ENCODE measurements at regions not wholly inside any gene's neighbourhood (a gene's known extent, or its start where the extent isn't known, plus 50 kb on each side); places are given as distances from the start of the nearest gene placed in this dataset.

DNA sequence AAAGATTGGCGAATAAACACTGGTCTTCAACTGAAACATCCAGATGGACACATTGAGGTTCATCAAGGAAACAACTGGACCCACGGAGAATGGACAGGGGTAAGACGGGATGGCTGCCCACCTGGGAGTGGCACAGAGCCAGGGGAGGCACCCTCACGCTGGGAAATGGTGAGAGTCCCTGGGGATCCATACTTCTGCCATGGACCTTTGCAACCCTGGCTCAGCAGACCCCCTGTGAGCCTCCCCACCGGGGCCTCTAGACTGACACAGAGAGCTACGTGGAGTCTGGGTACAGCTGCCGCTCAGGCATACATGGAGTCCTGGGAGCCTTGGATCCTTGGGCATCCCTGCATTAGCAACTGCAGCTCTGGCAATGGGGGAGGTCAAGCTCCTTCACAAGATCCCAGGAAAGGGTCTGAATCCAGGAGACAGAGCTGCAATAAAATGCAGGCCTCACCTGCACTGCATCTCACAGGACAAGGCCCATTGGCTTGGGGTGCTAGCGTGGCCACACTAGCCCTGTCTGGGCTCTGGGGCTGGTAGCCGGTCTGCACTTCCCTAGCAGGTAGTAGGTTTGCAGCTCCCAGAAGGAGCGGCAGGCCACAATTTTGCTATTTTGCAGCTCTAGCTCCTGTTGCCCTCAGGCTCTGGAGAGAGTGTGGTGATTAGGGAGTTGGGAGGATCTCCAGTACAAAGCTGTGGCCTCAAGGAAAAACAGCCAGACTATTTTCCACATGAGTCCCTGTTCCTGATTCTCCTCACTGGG, 496.4 kb upstream of the LRRC4C start:
- H3K9ac ChIP-seq (ENCODE audit: low read length) = no peak overlapping the region
- no peak overlapping the region for H3K56ac ChIP-seq (ENCODE audit: low read length)
- no peak overlapping the region for H2BK120ac ChIP-seq (ENCODE audit: low read depth, low read length)
- H3K4me2 ChIP-seq (ENCODE audit: low read length) = no peak overlapping the region
- H2AK5ac ChIP-seq (ENCODE audit: low read length) = no peak overlapping the region
- no peak overlapping the region for H2BK15ac ChIP-seq (replicated peaks; ENCODE audit: low read depth)
- H3K27ac ChIP-seq (ENCODE audit: low read depth, low read length) = no peak overlapping the region
- H3K4ac ChIP-seq (ENCODE audit: low read depth, low read length) = no peak overlapping the region
- DNase-seq = no peak
- no peak overlapping the region for H2BK5ac ChIP-seq (ENCODE audit: low read length)
- no peaks in the 10 kb centered on the region for H3K79me1 ChIP-seq (ENCODE audit: low read length)
- no CpG with 5 or more reads among the region's 10 CpGs for WGBS (ENCODE audit: extremely low coverage, insufficient coverage, low lambda C conversion rate)
- H4K8ac ChIP-seq (ENCODE audit: low read depth, low read length) = no peak overlapping the region
- no peak overlapping the region for H3K23ac ChIP-seq (ENCODE audit: low read length)
- no peak overlapping the region for H3K4me3 ChIP-seq (ENCODE audit: low read length)
- H3K4me1 ChIP-seq (ENCODE audit: control insufficient read depth, low read depth, low read length) = no peaks in the 10 kb centered on the region
- H3K36me3 ChIP-seq (ENCODE audit: control insufficient read depth, insufficient read depth, low read length) = no peaks in the 10 kb centered on the region
- H3K18ac ChIP-seq (ENCODE audit: low read length) = no peak overlapping the region
- no peaks in the 10 kb centered on the region for H3K79me2 ChIP-seq (ENCODE audit: control insufficient read depth, insufficient read depth, low read length)
- H4K5ac ChIP-seq (ENCODE audit: low read length) = no peak overlapping the region
- H3K27me3 ChIP-seq (ENCODE audit: insufficient read depth, low read length, poor library complexity) = no peaks in the 10 kb centered on the region

DNA sequence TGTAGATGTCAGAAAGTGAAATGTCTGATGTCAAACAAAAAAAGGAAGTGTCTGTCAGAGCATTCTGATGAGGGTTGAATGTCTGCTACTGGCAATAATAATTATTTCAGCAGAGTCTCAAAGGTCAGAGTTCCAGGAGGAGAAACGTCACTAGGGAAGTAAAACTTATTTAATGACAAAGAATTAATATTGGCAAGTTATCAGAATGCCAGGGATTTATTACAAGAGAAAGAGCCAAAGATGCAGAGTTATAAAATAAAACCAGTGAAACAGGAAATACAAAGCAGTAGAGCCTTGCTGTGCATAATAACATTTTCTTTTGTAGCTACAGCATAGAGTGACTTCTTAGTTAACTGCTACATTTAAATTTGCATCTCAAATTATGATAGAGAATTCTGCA, 504.0 kb upstream of the LRRC4C start:
- H3K9ac ChIP-seq (ENCODE audit: low read length) = no peak overlapping the region
- no peak overlapping the region for H2BK5ac ChIP-seq (ENCODE audit: low read length)
- H3K18ac ChIP-seq (ENCODE audit: low read length) = no peak overlapping the region
- H3K4ac ChIP-seq (ENCODE audit: low read depth, low read length) = no peak overlapping the region
- no peaks in the 10 kb centered on the region for H3K27me3 ChIP-seq (ENCODE audit: insufficient read depth, low read length, poor library complexity)
- H2AK5ac ChIP-seq (ENCODE audit: low read length) = no peak overlapping the region
- H3K27ac ChIP-seq (ENCODE audit: low read depth, low read length) = no peak overlapping the region
- no peaks in the 10 kb centered on the region for H3K79me1 ChIP-seq (ENCODE audit: low read length)
- H3K4me1 ChIP-seq (ENCODE audit: control insufficient read depth, low read depth, low read length) = no peaks in the 10 kb centered on the region
- no peak overlapping the region for H3K56ac ChIP-seq (ENCODE audit: low read length)
- H3K79me2 ChIP-seq (ENCODE audit: control insufficient read depth, insufficient read depth, low read length) = no peaks in the 10 kb centered on the region
- H2BK15ac ChIP-seq (replicated peaks; ENCODE audit: low read depth) = no peak overlapping the region
- DNase-seq = no peak
- no peak overlapping the region for H4K8ac ChIP-seq (ENCODE audit: low read depth, low read length)
- no peak overlapping the region for H4K5ac ChIP-seq (ENCODE audit: low read length)
- H3K36me3 ChIP-seq (ENCODE audit: control insufficient read depth, insufficient read depth, low read length) = no peaks in the 10 kb centered on the region
- H3K4me2 ChIP-seq (ENCODE audit: low read length) = no peak overlapping the region
- H2BK120ac ChIP-seq (ENCODE audit: low read depth, low read length) = no peak overlapping the region
- no peak overlapping the region for H3K4me3 ChIP-seq (ENCODE audit: low read length)
- no CpG with 5 or more reads among the region's 1 CpG for WGBS (ENCODE audit: extremely low coverage, insufficient coverage, low lambda C conversion rate)
- no peak overlapping the region for H3K23ac ChIP-seq (ENCODE audit: low read length)

DNA sequence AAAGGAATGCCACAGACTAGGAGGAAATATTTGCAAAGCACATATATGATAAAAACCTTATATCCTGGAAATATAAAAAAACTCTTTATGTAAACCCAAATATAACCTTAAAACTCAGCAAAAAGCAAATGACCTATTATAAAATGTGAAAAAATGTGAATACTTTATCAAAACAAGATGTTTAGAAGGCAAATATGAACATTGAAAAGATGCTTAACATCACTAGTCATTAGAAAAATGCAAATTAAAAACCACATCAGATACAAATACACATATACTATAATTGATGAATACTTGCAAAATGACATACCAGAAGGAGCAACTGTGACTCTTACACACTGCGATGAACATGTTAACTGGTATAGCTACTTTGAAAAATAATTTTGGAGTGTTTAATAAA, 511.2 kb upstream of the LRRC4C start:
- H3K18ac ChIP-seq (ENCODE audit: low read length) = no peak overlapping the region
- no peak overlapping the region for H3K4me2 ChIP-seq (ENCODE audit: low read length)
- no peak overlapping the region for H3K23ac ChIP-seq (ENCODE audit: low read length)
- no peak overlapping the region for H2BK120ac ChIP-seq (ENCODE audit: low read depth, low read length)
- WGBS (ENCODE audit: extremely low coverage, insufficient coverage, low lambda C conversion rate) = no CpG with 5 or more reads among the region's 1 CpG
- H3K36me3 ChIP-seq (ENCODE audit: control insufficient read depth, insufficient read depth, low read length) = no peaks in the 10 kb centered on the region
- no peaks in the 10 kb centered on the region for H3K27me3 ChIP-seq (ENCODE audit: insufficient read depth, low read length, poor library complexity)
- H3K4me3 ChIP-seq (ENCODE audit: low read length) = no peak overlapping the region
- no peak overlapping the region for H4K8ac ChIP-seq (ENCODE audit: low read depth, low read length)
- no peak overlapping the region for H2BK5ac ChIP-seq (ENCODE audit: low read length)
- no peak overlapping the region for H3K56ac ChIP-seq (ENCODE audit: low read length)
- no peak overlapping the region for H3K27ac ChIP-seq (ENCODE audit: low read depth, low read length)
- H2BK15ac ChIP-seq (replicated peaks; ENCODE audit: low read depth) = no peak overlapping the region
- no peaks in the 10 kb centered on the region for H3K79me2 ChIP-seq (ENCODE audit: control insufficient read depth, insufficient read depth, low read length)
- no peaks in the 10 kb centered on the region for H3K4me1 ChIP-seq (ENCODE audit: control insufficient read depth, low read depth, low read length)
- no peak for DNase-seq
- H3K4ac ChIP-seq (ENCODE audit: low read depth, low read length) = no peak overlapping the region
- H3K79me1 ChIP-seq (ENCODE audit: low read length) = no peaks in the 10 kb centered on the region
- no peak overlapping the region for H4K5ac ChIP-seq (ENCODE audit: low read length)
- H2AK5ac ChIP-seq (ENCODE audit: low read length) = no peak overlapping the region
- no peak overlapping the region for H3K9ac ChIP-seq (ENCODE audit: low read length)

DNA sequence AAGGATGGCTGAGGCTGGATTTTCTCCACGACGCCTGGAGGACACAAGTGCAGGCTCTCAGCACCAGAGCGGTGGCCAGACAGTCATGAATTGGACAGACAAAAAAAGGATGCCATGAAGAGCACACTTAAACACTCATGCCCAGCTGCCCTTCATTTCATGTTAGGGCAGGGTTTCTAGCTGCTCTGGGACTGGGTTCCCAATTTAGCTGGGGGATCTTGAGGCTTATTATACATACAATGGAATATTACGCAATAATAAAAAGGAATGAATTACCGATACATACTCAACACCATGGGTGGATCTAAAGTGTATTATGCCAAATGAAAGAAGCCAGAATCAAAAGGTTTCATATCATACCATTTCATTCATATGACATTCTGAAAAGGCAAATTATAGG, 512.1 kb upstream of the LRRC4C start:
- Histone ChIP-seq H3K36me3 (ENCODE audit: control insufficient read depth, insufficient read depth, low read length) (no peaks in the 10 kb centered on the region), H3K18ac (ENCODE audit: low read length) (no peak overlapping the region), H3K4ac (ENCODE audit: low read depth, low read length) (no peak overlapping the region), H2BK120ac (ENCODE audit: low read depth, low read length) (no peak overlapping the region), H2AK5ac (ENCODE audit: low read length) (no peak overlapping the region), H3K4me3 (ENCODE audit: low read length) (no peak overlapping the region), H3K79me2 (ENCODE audit: control insufficient read depth, insufficient read depth, low read length) (no peaks in the 10 kb centered on the region), H3K56ac (ENCODE audit: low read length) (no peak overlapping the region), H3K79me1 (ENCODE audit: low read length) (no peaks in the 10 kb centered on the region), H3K4me2 (ENCODE audit: low read length) (no peak overlapping the region), H2BK5ac (ENCODE audit: low read length) (no peak overlapping the region), H3K27ac (ENCODE audit: low read depth, low read length) (no peak overlapping the region), H3K9ac (ENCODE audit: low read length) (no peak overlapping the region), H4K8ac (ENCODE audit: low read depth, low read length) (no peak overlapping the region), H3K27me3 (ENCODE audit: insufficient read depth, low read length, poor library complexity) (no peaks in the 10 kb centered on the region), H3K4me1 (ENCODE audit: control insufficient read depth, low read depth, low read length) (no peaks in the 10 kb centered on the region), H3K23ac (ENCODE audit: low read length) (no peak overlapping the region), H4K5ac (ENCODE audit: low read length) (no peak overlapping the region), H2BK15ac (replicated peaks; ENCODE audit: low read depth) (no peak overlapping the region)
- WGBS (ENCODE audit: extremely low coverage, insufficient coverage, low lambda C conversion rate) = no CpG with 5 or more reads among the region's 5 CpGs
- no peak for DNase-seq

DNA sequence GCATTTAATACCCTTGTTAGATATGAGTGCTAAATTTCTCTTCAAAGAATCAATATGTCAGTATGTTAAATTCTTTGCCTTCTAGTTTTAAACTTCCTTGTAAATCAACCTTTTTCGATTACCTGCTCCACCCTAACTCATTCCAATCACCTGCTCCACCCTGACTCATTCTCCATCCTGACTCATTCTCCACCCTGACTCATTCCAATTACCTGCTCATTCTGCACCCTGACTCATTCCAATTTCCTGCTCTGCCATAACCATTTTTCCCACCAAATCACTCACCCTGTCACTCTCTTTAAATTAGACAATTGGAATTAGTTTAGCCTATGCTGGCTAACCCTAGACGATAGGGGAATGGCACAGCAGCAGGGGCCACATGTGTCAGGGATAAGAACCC, 519.5 kb upstream of the LRRC4C start:
- Histone ChIP-seq H3K18ac (ENCODE audit: low read length) (no peak overlapping the region), H4K5ac (ENCODE audit: low read length) (no peak overlapping the region), H3K27me3 (ENCODE audit: insufficient read depth, low read length, poor library complexity) (no peaks in the 10 kb centered on the region), H3K56ac (ENCODE audit: low read length) (no peak overlapping the region), H3K9ac (ENCODE audit: low read length) (no peak overlapping the region), H3K79me1 (ENCODE audit: low read length) (no peaks in the 10 kb centered on the region), H2BK5ac (ENCODE audit: low read length) (no peak overlapping the region), H3K23ac (ENCODE audit: low read length) (no peak overlapping the region), H3K27ac (ENCODE audit: low read depth, low read length) (no peak overlapping the region), H2BK120ac (ENCODE audit: low read depth, low read length) (no peak overlapping the region), H3K79me2 (ENCODE audit: control insufficient read depth, insufficient read depth, low read length) (no peaks in the 10 kb centered on the region), H3K4me3 (ENCODE audit: low read length) (no peak overlapping the region), H4K8ac (ENCODE audit: low read depth, low read length) (no peak overlapping the region), H3K4ac (ENCODE audit: low read depth, low read length) (no peak overlapping the region), H2AK5ac (ENCODE audit: low read length) (no peak overlapping the region), H2BK15ac (replicated peaks; ENCODE audit: low read depth) (no peak overlapping the region), H3K4me2 (ENCODE audit: low read length) (no peak overlapping the region), H3K36me3 (ENCODE audit: control insufficient read depth, insufficient read depth, low read length) (no peaks in the 10 kb centered on the region), H3K4me1 (ENCODE audit: control insufficient read depth, low read depth, low read length) (no peaks in the 10 kb centered on the region)
- DNase-seq = no peak
- WGBS (ENCODE audit: extremely low coverage, insufficient coverage, low lambda C conversion rate) = no CpG with 5 or more reads among the region's 2 CpGs

DNA sequence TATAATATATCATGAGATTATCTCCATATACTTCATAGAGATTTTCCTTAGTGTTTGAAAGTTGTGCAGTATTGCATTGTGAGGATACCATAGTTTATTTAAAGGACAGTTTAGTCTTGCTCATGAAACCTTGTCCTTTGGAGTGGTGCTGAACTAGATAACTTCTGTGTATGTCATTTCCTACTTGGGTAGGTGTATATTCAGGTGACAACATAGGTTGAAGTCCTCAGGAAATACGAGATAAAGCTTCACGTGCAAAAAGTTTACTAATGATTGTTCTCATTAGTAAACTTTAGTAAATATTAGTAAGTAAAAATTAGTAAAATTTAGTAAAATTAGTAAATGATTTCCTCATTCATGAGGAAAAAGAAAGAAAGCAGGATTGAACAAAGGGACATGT, 521.3 kb upstream of the LRRC4C start:
- no peak for DNase-seq
- Histone ChIP-seq H3K9ac (ENCODE audit: low read length) (no peak overlapping the region), H3K4me1 (ENCODE audit: control insufficient read depth, low read depth, low read length) (no peaks in the 10 kb centered on the region), H3K79me2 (ENCODE audit: control insufficient read depth, insufficient read depth, low read length) (no peaks in the 10 kb centered on the region), H4K5ac (ENCODE audit: low read length) (no peak overlapping the region), H3K4me3 (ENCODE audit: low read length) (no peak overlapping the region), H3K4me2 (ENCODE audit: low read length) (no peak overlapping the region), H3K23ac (ENCODE audit: low read length) (no peak overlapping the region), H2BK5ac (ENCODE audit: low read length) (no peak overlapping the region), H4K8ac (ENCODE audit: low read depth, low read length) (no peak overlapping the region), H3K4ac (ENCODE audit: low read depth, low read length) (no peak overlapping the region), H3K18ac (ENCODE audit: low read length) (no peak overlapping the region), H2BK120ac (ENCODE audit: low read depth, low read length) (no peak overlapping the region), H3K36me3 (ENCODE audit: control insufficient read depth, insufficient read depth, low read length) (no peaks in the 10 kb centered on the region), H3K27ac (ENCODE audit: low read depth, low read length) (no peak overlapping the region), H3K79me1 (ENCODE audit: low read length) (no peaks in the 10 kb centered on the region), H3K56ac (ENCODE audit: low read length) (no peak overlapping the region), H2BK15ac (replicated peaks; ENCODE audit: low read depth) (no peak overlapping the region), H2AK5ac (ENCODE audit: low read length) (no peak overlapping the region), H3K27me3 (ENCODE audit: insufficient read depth, low read length, poor library complexity) (no peaks in the 10 kb centered on the region)
- WGBS (ENCODE audit: extremely low coverage, insufficient coverage, low lambda C conversion rate) = no CpG with 5 or more reads among the region's 2 CpGs
